Colonic mucosa (tissue), 4 donors: ENCODE measurements at regions not wholly inside any gene's neighbourhood (a gene's known extent, or its start where the extent isn't known, plus 50 kb on each side); places are given as distances from the start of the nearest gene placed in this dataset.

ENCODE experiments used
- DNase-seq: peaks from one replicate; pipeline ENCODE4 v3.0.0-alpha.2; 2020
- H3K27ac ChIP-seq: fragments of 200-600 bp; one replicate; pipeline ENCODE4 v1.8.0; 2021
- H3K27me3 ChIP-seq: fragments of 200-600 bp; one replicate; pipeline ENCODE4 v1.8.0; 2021
- H3K36me3 ChIP-seq: fragments of 200-600 bp; one replicate; pipeline ENCODE4 v1.8.0; 2021
- H3K4me1 ChIP-seq: fragments of 200-600 bp; one replicate; pipeline ENCODE4 v1.8.0; 2021; ENCODE audit warnings: mild to moderate bottlenecking
- H3K4me3 ChIP-seq: fragments of 200-600 bp; one replicate; pipeline ENCODE4 v1.8.0; 2021
- H3K9ac ChIP-seq, 2 donors: one replicate each; pipeline ENCODE4 v1.7.0; 2013; ENCODE audit warnings: control low read depth in 2 of 2, low read depth in 2 of 2, low read length in 2 of 2
- H3K9me3 ChIP-seq: fragments of 200-600 bp; one replicate; pipeline ENCODE4 v1.8.0; 2021
- CTCF ChIP-seq: fragments of 200-600 bp; IDR thresholded peaks from one replicate; pipeline ENCODE4 v1.8.0; 2022; ENCODE audit warnings: antibody characterized with exemption, mild to moderate bottlenecking
- intact Hi-C: fragments of 100-400 bp; cut with DNase I; formaldehyde crosslinking; loops from one replicate; pipeline ENCODE4 v1.14.1; 2022
- donor health status: healthy.
- donor health status: DM: no; HTN: no; CAD: no.
- donor health status: DM: no; HTN: no; CAD: no.

- no peak for TF ChIP-seq CTCF
- no peaks in the 10 kb centered on the region for H3K9me3 ChIP-seq
- H3K4me3 ChIP-seq: no peak overlapping the region
- no peak overlapping the region for H3K9ac ChIP-seq
- intact Hi-C loops: no loop called here
- DNase-seq: no peak
- no peaks in the 10 kb centered on the region for H3K4me1 ChIP-seq
- no peaks in the 10 kb centered on the region for H3K36me3 ChIP-seq
- no peaks in the 10 kb centered on the region for H3K27me3 ChIP-seq
- H3K27ac ChIP-seq: no peak overlapping the region
Observed at GRCh38 chr7:33784000-33784399, 121.3 kb upstream of the BMPER start.

GRCh38 chr7:33788531-33788930 is 116.8 kb upstream of the BMPER start:
- H3K27me3 ChIP-seq: no peaks in the 10 kb centered on the region
- H3K9me3 ChIP-seq: no peaks in the 10 kb centered on the region
- no peak for DNase-seq
- no peak for TF ChIP-seq CTCF
- intact Hi-C loops: no loop called here
- no peak overlapping the region for H3K4me3 ChIP-seq
- H3K27ac ChIP-seq: no peak overlapping the region
- H3K36me3 ChIP-seq: no peaks in the 10 kb centered on the region
- H3K9ac ChIP-seq: no peak overlapping the region
- no peaks in the 10 kb centered on the region for H3K4me1 ChIP-seq

- Histone ChIP-seq H3K4me1 (no peaks in the 10 kb centered on the region), H3K9me3 (no peaks in the 10 kb centered on the region), H3K36me3 (no peaks in the 10 kb centered on the region), H3K27ac (no peak overlapping the region), H3K9ac (no peak overlapping the region), H3K4me3 (no peak overlapping the region), H3K27me3 (no peaks in the 10 kb centered on the region)
- intact Hi-C loops: no loop called here
- no peak for TF ChIP-seq CTCF
- no peak for DNase-seq
Observed at GRCh38 chr7:33789871-33790630, 115.3 kb upstream of the BMPER start.

GRCh38 chr7:33790746-33791145 is 114.6 kb upstream of the BMPER start:
- no peaks in the 10 kb centered on the region for H3K27me3 ChIP-seq
- DNase-seq: no peak
- TF ChIP-seq CTCF: no peak
- H3K36me3 ChIP-seq: no peaks in the 10 kb centered on the region
- no peak overlapping the region for H3K9ac ChIP-seq
- no peak overlapping the region for H3K4me3 ChIP-seq
- H3K27ac ChIP-seq: no peak overlapping the region
- intact Hi-C loops: no loop called here
- no peaks in the 10 kb centered on the region for H3K9me3 ChIP-seq
- H3K4me1 ChIP-seq: no peaks in the 10 kb centered on the region

GRCh38 chr7:33792041-33792440 is 113.3 kb upstream of the BMPER start:
- Histone ChIP-seq H3K4me1 (no peaks in the 10 kb centered on the region), H3K36me3 (no peaks in the 10 kb centered on the region), H3K9me3 (no peaks in the 10 kb centered on the region), H3K9ac (no peak overlapping the region), H3K4me3 (no peak overlapping the region), H3K27me3 (no peaks in the 10 kb centered on the region), H3K27ac (no peak overlapping the region)
- TF ChIP-seq CTCF: no peak
- no peak for DNase-seq
- intact Hi-C loops: no loop called here
